ENCODE measurements at regions not wholly inside any gene's neighbourhood (a gene's known extent, or its start where the extent isn't known, plus 50 kb on each side); places are given as distances from the start of the nearest gene placed in this dataset.

DNA sequence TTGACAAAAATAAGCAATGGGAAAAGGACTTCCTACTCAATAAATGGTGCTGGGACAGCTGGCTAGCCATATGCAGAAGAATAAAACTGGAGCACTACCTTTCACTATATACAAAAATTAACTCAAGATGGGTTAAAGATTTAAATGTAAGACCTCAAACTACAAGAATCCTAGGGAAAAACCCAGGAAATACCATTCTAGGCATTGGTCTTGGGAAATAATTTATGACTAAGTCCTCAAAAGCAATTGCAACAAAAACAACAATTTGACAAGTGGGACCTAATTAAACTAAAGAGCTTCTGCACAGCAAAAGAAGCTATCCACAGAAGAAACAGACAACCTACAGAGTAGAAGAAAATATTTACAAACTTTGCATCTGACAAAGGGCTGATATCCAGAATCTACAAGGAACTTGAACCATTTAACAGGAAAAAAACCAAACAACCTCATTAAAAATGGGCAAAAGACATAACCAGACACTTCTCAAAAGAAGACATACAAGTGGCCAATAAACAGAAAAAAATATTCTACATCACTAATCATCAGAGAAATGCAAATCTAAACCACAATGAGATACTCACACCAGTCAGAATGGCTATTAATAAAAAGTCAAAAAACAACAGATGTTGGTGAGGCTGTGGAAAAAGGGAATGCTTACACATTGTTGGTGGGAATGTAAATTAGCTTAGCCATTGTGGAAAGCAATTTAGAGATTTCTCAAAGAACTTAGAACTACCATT lies 75.2 kb upstream of the CPEB4 start (continued):
- no peak for TF ChIP-seq PREB (CRISPR knock-in tag; IDR thresholded peaks at IDR 0.05; ENCODE audit: borderline replicate concordance)

- H3K27me3 Mint-ChIP-seq (ENCODE audit: low read depth) = no peaks in the 10 kb centered on the region; the same call in 1 of the 2 replicates
- DNase-seq (ENCODE audit: low spot score) (no peak), ATAC-seq (no peak)
- H3K4me1 Mint-ChIP-seq = peaks cover 12% of the 10 kb centered on the region
- H3K4me3 Mint-ChIP-seq = no peak overlapping the region
- peaks cover 6% of the 10 kb centered on the region for H3K36me3 Mint-ChIP-seq
- ChIA-PET POLR2A (no interaction called here), CTCF (no interaction called here)
- no peak overlapping the region for H3K27ac Mint-ChIP-seq
- peaks cover 29% of the 10 kb centered on the region for H3K9me3 Mint-ChIP-seq
- TF ChIP-seq, protein P1, sequence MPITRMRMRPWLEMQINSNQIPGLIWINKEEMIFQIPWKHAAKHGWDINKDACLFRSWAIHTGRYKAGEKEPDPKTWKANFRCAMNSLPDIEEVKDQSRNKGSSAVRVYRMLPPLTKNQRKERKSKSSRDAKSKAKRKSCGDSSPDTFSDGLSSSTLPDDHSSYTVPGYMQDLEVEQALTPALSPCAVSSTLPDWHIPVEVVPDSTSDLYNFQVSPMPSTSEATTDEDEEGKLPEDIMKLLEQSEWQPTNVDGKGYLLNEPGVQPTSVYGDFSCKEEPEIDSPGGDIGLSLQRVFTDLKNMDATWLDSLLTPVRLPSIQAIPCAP (CRISPR knock-in tag; IDR thresholded peaks at IDR 0.05) = no peak
- no peak for TF ChIP-seq NR3C1 (CRISPR knock-in tag; conservative IDR thresholded peaks at IDR 0.05; ENCODE audit: low read depth)
- no peak for TF ChIP-seq ZNF423 (CRISPR knock-in tag; IDR thresholded peaks at IDR 0.05)
- TF ChIP-seq SMAD3 (CRISPR knock-in tag; IDR thresholded peaks at IDR 0.05; ENCODE audit: borderline replicate concordance) = no peak
- TF ChIP-seq, protein P2, sequence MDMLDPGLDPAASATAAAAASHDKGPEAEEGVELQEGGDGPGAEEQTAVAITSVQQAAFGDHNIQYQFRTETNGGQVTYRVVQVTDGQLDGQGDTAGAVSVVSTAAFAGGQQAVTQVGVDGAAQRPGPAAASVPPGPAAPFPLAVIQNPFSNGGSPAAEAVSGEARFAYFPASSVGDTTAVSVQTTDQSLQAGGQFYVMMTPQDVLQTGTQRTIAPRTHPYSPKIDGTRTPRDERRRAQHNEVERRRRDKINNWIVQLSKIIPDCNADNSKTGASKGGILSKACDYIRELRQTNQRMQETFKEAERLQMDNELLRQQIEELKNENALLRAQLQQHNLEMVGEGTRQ (CRISPR knock-in tag; IDR thresholded peaks at IDR 0.05) = no peak
- TF ChIP-seq ZMAT4 (CRISPR knock-in tag; IDR thresholded peaks at IDR 0.05) = no peak
- TF ChIP-seq, protein P3, sequence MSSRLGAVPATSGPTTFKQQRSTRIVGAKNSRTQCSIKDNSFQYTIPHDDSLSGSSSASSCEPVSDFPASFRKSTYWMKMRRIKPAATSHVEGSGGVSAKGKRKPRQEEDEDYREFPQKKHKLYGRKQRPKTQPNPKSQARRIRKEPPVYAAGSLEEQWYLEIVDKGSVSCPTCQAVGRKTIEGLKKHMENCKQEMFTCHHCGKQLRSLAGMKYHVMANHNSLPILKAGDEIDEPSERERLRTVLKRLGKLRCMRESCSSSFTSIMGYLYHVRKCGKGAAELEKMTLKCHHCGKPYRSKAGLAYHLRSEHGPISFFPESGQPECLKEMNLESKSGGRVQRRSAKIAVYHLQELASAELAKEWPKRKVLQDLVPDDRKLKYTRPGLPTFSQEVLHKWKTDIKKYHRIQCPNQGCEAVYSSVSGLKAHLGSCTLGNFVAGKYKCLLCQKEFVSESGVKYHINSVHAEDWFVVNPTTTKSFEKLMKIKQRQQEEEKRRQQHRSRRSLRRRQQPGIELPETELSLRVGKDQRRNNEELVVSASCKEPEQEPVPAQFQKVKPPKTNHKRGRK (CRISPR knock-in tag; IDR thresholded peaks at IDR 0.05; ENCODE audit: borderline replicate concordance) = no peak
- TF ChIP-seq JUN (CRISPR knock-in tag; IDR thresholded peaks at IDR 0.05) = no peak
- TF ChIP-seq ERG (CRISPR knock-in tag; IDR thresholded peaks at IDR 0.05) = no peak
- TF ChIP-seq PREB (CRISPR knock-in tag; IDR thresholded peaks at IDR 0.05; ENCODE audit: borderline replicate concordance) = no peak
- TF ChIP-seq ATF6 (CRISPR knock-in tag; IDR thresholded peaks at IDR 0.05) = no peak
- TF ChIP-seq ZNF281 (CRISPR knock-in tag; IDR thresholded peaks at IDR 0.05) = no peak
- TF ChIP-seq E2F1 (CRISPR knock-in tag; IDR thresholded peaks at IDR 0.05) = no peak
- TF ChIP-seq, protein P4, sequence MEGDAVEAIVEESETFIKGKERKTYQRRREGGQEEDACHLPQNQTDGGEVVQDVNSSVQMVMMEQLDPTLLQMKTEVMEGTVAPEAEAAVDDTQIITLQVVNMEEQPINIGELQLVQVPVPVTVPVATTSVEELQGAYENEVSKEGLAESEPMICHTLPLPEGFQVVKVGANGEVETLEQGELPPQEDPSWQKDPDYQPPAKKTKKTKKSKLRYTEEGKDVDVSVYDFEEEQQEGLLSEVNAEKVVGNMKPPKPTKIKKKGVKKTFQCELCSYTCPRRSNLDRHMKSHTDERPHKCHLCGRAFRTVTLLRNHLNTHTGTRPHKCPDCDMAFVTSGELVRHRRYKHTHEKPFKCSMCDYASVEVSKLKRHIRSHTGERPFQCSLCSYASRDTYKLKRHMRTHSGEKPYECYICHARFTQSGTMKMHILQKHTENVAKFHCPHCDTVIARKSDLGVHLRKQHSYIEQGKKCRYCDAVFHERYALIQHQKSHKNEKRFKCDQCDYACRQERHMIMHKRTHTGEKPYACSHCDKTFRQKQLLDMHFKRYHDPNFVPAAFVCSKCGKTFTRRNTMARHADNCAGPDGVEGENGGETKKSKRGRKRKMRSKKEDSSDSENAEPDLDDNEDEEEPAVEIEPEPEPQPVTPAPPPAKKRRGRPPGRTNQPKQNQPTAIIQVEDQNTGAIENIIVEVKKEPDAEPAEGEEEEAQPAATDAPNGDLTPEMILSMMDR (IDR thresholded peaks at IDR 0.05) = no peak
- no peak for TF ChIP-seq GRHL2 (CRISPR knock-in tag; IDR thresholded peaks at IDR 0.05; ENCODE audit: insufficient replicate concordance, severe bottlenecking)
- TF ChIP-seq NFE2L1 (CRISPR knock-in tag; IDR thresholded peaks at IDR 0.05) = no peak
- no peak for TF ChIP-seq MXD4 (CRISPR knock-in tag; IDR thresholded peaks at IDR 0.05; ENCODE audit: borderline replicate concordance)
- no peak for TF ChIP-seq CBFB (CRISPR knock-in tag; IDR thresholded peaks at IDR 0.05; ENCODE audit: low read depth)
Measured at GRCh38 chr5:173814053-173814452, 74.1 kb upstream of the CPEB4 start.

All from WTC11 (cell line).